ENCODE measurements at regions not wholly inside any gene's neighbourhood (a gene's known extent, or its start where the extent isn't known, plus 50 kb on each side); places are given as distances from the start of the nearest gene placed in this dataset.
"Not testable (repeated sequence)": the region's sequence is repeated elsewhere in the genome, so short reads cannot be mapped to it uniquely, and the experiment has no call there.

DNA sequence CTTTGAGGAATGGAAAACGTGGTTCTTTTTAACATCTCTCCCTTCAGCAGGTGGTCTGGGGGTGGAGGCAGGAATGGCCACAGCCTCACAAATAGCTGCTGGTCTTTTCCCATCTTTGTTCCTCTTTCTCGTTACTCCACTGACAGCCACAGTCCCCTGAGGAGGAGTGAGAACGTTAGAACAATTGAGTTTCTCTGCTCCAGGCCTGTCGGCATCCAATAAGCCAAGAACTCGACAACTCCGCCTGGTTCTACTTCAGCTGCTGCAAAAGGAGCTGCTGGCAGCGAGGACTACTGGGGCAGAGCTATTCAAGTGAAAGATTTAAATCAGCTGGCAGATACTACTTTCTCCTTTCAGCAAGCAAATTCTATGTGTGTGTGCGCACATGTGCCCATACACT lies 169.5 kb upstream of the GALNT2 start:
- DNase-seq (ENCODE audit: low read depth) = peak; percentile 20
- no peak for TF ChIP-seq MAX (IDR thresholded peaks at IDR 0.05; ENCODE audit: low read depth, low read length)
- no peak overlapping the region for H3K4me3 ChIP-seq (ENCODE audit: low read depth, low read length)

DNA sequence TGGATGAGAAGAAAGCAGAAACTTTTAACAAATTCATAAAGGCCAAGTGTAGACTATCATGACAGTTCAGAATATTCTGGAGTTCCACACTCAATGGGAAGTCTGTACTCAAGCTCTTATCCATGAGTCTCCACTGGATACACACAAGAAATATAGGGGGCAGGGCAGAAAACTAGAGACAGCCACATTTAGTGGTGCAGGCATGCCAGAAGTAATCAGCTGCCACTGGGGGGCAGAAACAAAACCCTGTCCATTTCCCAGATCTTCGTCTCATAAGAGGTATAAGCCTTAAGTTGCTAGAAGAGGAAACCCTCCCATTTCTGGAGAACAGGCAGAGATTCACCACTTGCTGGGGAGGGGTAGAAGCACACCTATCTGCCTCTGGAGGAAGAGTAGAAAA lies 166.8 kb upstream of the GALNT2 start:
- no peak overlapping the region for H3K4me3 ChIP-seq (ENCODE audit: low read depth, low read length)
- TF ChIP-seq POLR2A (IDR thresholded peaks at IDR 0.05; ENCODE audit: extremely low read depth, insufficient read length) (no peak), MAX (IDR thresholded peaks at IDR 0.05; ENCODE audit: low read depth, low read length) (no peak), MYC (IDR thresholded peaks at IDR 0.05; ENCODE audit: low read depth, low read length) (no peak)
- TF ChIP-seq, protein P1, sequence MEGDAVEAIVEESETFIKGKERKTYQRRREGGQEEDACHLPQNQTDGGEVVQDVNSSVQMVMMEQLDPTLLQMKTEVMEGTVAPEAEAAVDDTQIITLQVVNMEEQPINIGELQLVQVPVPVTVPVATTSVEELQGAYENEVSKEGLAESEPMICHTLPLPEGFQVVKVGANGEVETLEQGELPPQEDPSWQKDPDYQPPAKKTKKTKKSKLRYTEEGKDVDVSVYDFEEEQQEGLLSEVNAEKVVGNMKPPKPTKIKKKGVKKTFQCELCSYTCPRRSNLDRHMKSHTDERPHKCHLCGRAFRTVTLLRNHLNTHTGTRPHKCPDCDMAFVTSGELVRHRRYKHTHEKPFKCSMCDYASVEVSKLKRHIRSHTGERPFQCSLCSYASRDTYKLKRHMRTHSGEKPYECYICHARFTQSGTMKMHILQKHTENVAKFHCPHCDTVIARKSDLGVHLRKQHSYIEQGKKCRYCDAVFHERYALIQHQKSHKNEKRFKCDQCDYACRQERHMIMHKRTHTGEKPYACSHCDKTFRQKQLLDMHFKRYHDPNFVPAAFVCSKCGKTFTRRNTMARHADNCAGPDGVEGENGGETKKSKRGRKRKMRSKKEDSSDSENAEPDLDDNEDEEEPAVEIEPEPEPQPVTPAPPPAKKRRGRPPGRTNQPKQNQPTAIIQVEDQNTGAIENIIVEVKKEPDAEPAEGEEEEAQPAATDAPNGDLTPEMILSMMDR (IDR thresholded peaks at IDR 0.05; ENCODE audit: low read depth, low read length) = no peak
- no peak for DNase-seq (ENCODE audit: low read depth)

GRCh38 chr1:229905031-229905545 lies 161.9 kb upstream of the GALNT2 start:
- no peak for TF ChIP-seq POLR2A (IDR thresholded peaks at IDR 0.05; ENCODE audit: extremely low read depth, insufficient read length)
- TF ChIP-seq, protein P1 (IDR thresholded peaks at IDR 0.05; ENCODE audit: low read depth, low read length) = no peak
- TF ChIP-seq MAX (IDR thresholded peaks at IDR 0.05; ENCODE audit: low read depth, low read length) = no peak
- no peak for TF ChIP-seq MYC (IDR thresholded peaks at IDR 0.05; ENCODE audit: low read depth, low read length)
- no peak for DNase-seq (ENCODE audit: low read depth)
- no peak overlapping the region for H3K4me3 ChIP-seq (ENCODE audit: low read depth, low read length)

DNA sequence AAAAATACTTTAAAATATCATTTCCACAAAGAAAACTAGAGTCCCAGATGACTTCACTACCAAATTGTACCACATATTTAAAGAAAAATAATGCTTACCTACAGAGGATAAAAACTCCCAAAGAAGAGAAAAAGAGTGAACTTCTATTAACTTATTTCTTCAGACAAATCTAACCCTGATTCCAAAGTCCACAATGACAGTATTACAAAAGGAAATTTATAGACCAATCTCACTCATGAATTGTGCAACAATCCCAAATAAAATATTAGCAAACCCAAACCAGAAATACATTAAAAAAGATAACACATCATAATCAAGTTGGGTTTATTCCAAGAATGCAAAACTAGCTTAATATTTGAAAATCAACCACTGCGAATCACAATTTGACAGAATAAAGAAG lies 161.4 kb upstream of the GALNT2 start:
- no peak overlapping the region for H3K4me3 ChIP-seq (ENCODE audit: low read depth, low read length)
- no peak for DNase-seq (ENCODE audit: low read depth)
- TF ChIP-seq, protein P1 (IDR thresholded peaks at IDR 0.05; ENCODE audit: low read depth, low read length) = no peak

DNA sequence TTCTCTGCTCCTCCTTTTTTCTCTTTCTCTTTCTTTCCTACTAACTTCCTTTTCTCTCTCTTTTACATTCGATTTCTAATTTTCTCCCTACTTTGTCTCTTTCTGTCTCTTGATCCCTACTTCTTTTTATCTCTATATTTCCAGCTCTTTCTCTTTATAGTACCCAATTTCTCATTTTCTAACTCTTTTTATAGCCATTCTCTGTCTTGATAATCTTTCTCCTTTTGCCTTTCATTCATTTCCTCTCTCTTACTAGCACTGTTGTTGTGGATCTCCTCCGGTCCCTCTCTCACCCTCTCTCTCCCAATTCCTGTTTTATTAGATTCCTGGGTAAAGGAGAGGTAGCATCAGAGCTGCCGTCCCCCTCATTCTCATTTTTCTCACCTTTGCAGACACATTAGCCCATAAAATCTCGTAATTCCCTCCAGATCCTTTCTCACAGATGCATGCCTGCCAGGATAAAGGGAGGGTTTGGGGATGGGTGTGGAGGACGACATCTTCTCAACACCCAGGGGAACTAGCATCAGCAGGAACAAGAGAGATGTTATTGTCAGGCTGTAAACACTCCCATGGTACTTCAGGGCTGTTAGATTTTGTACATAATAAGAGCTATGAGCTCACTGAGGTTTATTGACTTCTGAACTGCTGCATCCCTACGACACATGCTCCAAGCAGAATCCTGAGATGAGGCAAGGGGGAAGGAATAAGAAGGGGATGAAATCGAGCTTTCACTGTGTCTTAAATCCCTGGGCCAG lies 159.0 kb upstream of the GALNT2 start:
- TF ChIP-seq MYC (IDR thresholded peaks at IDR 0.05; ENCODE audit: low read depth, low read length) (no peak), MAX (IDR thresholded peaks at IDR 0.05; ENCODE audit: low read depth, low read length) (no peak)
- DNase-seq (ENCODE audit: low read depth) = no peak
- no peak overlapping the region for H3K4me3 ChIP-seq (ENCODE audit: low read depth, low read length)

GRCh38 chr1:229908689-229909088 lies 158.3 kb upstream of the GALNT2 start:
- no peak for DNase-seq (ENCODE audit: low read depth)
- TF ChIP-seq POLR2A (IDR thresholded peaks at IDR 0.05; ENCODE audit: extremely low read depth, insufficient read length) = no peak
- TF ChIP-seq MYC (IDR thresholded peaks at IDR 0.05; ENCODE audit: low read depth, low read length) = no peak
- no peak for TF ChIP-seq MAX (IDR thresholded peaks at IDR 0.05; ENCODE audit: low read depth, low read length)
- TF ChIP-seq, protein P1 (IDR thresholded peaks at IDR 0.05; ENCODE audit: low read depth, low read length) = no peak

DNA sequence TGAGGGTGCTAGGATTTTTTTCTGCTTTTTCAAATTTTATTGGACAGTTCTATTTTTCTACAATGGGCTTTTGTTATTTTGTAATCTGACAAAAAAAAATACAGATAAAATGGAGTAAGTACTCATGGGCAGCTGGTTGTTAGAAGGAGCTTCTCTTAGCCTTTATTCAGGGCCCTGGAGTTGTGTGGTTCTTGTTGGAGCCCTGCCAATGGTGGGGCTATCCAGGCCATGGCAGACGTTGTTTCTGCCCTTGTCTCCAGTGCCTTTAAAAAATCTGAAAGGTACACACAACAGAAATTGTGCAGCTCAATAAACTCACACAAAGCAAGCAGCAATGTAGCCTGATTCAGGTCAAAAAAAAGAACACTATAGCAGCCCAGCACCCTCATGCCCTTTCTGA lies 153.5 kb upstream of the GALNT2 start:
- DNase-seq (ENCODE audit: low read depth) = no peak
- TF ChIP-seq MAX (IDR thresholded peaks at IDR 0.05; ENCODE audit: low read depth, low read length) = no peak
- TF ChIP-seq POLR2A (IDR thresholded peaks at IDR 0.05; ENCODE audit: extremely low read depth, insufficient read length) = no peak
- TF ChIP-seq MYC (IDR thresholded peaks at IDR 0.05; ENCODE audit: low read depth, low read length) = no peak
- TF ChIP-seq, protein P1 (IDR thresholded peaks at IDR 0.05; ENCODE audit: low read depth, low read length) = no peak
- H3K4me3 ChIP-seq (ENCODE audit: low read depth, low read length) = no peak overlapping the region

More at GRCh38 chr1:229908689-229909088, 158.3 kb upstream of the GALNT2 start:
- H3K4me3 ChIP-seq (ENCODE audit: low read depth, low read length) = no peak overlapping the region

DNA sequence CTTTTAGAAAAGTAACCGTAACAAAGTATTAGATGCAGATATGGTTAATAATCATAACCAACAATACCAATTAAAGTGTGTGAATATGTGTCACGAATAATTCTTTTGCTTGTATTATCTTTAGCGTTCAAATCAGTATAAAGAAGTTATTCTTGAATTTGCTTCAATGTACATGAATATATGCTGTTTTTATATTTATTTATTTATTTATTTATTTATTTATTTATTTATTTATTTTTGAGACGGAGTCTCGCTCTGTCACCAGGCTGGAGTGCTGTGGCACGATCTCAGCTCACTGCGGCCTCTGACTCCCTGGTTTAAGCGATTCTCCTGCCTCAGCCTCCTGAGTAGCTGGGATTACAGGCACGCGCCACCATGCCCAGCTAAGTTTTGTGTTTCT lies 147.6 kb upstream of the GALNT2 start:
- DNase-seq (ENCODE audit: low read depth) = not testable (repeated sequence)

More for the DNA sequence above, 147.6 kb upstream of the GALNT2 start:
- not testable (repeated sequence) for H3K4me3 ChIP-seq (ENCODE audit: low read depth, low read length)

All from NB4 (cell line).